SIG-M5 treated with dmso at 0.1 percent for 504 hours (cell line): ENCODE measurements at regions not wholly inside any gene's neighbourhood (a gene's known extent, or its start where the extent isn't known, plus 50 kb on each side); places are given as distances from the start of the nearest gene placed in this dataset.

Source experiments
- DNase-seq: peaks from one replicate; lab custom pipeline; 2025; ENCODE audit not compliant: unreplicated experiment; lab: John Stamatoyannopoulos, UW

DNA sequence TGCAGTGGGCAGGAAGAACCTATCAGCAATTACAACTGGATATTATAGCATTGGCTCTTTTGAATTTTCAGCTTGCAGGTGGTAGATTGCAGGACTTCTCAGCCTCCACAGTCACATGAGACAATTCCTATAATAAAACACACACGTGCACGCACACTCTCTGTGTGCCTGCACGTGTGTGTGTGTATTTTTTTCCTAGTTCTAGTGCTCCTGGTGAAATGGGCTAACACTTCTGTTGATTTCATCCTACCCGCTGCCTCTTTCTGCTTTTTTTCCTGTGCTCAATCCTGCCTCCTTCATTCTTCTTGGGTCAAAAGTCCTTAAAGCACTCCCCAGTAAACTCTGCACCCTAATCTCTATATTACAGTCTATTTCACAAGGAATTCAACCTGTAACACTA is 320.1 kb downstream of the OSTF1 start:
- DNase-seq: no peak

GRCh38 chr9:75410405-75410804 is 322.1 kb downstream of the OSTF1 start:
- DNase-seq: no peak

DNA sequence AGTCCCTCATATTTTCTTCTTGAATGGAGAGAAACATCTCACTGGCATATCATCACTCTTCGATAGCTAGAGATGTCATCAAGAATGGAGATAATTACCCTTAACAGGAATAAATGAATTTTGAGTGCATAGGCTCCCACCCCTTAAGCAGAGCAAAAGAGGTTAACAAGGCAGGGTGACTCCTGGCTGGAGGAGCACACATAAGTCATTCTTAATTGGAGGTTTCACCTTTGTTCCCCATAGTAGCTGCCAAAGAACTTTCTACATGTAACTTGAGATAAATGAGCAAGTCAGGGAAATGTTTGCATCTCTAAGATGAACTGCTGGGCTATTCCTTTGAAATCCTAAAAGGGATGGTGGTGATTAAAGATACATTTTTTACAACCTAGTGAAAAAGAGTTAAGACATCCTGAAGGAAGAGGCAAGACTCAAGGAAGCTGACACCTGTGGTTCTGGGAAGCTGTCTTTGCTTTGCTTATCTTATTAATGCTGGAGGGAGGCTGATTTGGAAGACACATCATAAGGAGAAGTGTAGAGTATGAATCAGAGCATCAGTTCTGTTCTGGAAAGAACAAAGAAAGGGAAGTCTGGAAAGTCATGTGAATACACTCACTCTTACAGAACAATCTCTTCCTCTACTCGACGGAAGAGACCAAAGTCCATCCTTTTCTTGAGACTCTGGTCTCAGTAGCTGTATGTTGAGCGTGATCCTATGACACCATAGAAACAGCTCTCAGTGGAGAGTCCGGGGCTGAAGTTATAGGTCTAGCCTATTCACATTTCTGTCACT is 326.3 kb downstream of the OSTF1 start:
- no peak for DNase-seq

DNA sequence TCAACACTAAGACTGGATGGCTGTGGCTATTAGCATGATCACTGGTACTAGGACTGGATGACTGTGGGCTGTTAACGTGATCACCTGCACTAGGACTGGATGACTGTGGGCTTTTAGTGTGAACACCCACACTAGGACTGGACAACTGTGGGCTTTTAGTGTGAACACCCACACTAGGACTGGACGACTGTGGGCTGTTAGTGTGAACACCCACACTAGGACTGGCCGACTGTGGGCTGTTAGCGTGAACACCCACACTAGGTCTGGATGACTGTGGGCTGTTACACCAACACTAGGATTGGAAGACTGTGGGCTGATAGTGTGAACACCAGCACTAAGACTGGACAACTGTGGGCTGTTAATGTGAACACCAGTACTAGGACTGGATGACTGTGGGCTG is 329.2 kb downstream of the OSTF1 start:
- DNase-seq: no peak

DNA sequence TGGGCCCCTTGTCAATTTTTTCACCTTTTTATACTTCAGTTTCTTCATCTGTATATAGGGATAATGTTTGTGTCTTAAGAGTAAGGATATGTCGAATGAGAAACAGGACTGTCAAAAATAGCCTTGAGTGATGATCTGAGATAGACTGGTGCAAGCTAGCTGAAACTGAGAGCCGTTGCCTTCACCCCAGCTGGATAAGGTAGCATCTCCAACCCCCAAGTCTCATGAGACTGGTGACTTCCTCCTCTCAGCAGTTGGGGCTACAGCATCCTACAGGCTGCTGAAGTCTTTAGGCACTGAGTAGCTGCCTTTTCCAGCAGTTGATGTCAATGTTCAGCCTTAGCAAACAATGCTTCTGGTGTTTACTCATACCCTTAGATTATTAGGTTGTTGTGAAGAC is 330.2 kb downstream of the OSTF1 start:
- no peak for DNase-seq

DNA sequence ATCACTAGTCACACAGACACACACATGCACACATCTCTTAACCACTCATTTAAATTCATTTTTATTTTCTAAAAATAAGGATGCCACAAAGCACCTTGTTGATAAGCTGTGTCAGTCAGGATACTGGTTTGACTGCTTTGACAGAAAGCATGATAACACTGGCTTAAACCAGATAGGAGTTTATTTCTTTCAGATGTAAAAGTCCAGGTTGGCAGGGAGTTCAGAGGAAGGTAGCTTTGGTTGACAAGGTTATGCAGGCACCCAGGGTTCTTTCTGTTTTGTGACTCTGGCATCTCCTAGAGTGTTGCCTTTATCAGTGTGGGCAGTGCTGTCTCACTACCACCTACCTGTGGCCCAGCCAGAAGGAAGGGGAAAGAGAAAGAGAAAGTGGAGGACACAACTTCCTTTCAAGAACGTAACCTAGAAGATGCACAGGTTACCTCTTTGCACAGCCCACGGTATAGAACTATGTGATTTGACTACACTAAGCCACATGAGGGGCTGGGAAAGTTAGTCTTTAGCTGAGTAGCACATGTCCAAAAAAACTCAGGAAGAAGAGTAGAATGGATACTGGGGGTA is 334.7 kb downstream of the OSTF1 start:
- no peak for DNase-seq

DNA sequence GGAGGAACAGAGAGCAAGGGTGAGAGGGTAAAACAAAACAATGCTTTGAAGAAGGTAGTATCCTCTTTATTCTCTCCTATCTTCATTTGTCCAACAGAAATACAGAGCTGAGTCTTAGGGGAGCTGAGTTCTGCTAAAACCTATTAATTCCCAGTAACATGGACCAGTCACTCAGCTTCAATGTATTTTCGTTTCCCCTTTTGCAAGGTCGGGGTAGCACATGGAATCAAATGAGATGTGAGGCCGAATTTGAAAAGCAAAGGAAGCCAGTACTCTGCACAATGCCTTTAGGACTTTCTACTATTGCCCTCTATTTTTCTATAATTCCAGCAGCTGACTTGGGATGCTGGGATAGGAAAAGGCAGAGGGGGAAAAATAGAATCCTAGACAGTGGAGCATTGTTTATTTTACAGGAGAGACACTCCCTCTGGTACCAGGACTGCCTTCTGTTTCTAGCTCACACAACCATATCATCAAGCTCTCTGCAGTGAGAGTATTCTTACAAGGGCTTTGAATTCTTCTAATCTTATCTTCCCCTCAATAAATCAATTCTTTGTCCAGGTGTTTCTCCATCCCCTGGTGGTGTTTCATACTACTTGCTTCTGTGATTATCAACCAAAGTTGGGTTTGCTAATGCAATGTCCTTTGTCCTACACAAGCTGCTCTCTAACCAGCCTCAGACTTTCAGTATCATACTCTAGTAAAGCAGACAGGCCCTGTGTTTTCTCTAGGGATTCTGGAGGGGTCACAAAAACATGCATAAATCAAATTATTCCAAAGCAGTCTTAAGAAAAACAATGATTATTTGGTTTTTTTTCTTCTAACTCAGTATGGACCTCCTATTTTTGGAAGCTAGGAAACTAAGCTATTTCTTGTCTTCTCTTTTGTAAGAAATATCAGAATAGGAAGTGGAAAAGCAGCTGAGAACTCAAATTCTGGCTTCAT is 341.5 kb downstream of the OSTF1 start:
- DNase-seq: peak; percentile 29

DNA sequence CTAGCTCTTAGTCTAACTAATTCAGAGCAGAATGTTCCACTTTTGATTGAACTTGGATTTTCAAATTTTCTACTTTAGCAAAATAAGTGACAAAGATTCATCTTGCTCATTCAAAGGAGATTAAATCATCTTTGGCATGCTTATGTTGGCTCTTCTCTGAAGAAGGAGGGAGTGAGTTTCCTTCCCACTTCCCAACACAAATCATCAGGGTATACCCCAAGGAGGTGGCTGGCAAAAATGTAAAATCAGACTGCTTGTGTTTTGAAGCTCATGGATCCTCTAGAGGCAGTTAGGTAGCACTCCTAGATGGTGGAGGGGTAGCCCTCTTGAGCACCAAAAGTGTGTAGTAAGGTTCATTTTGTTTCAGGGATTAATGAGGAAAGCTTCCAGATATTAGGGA is 343.1 kb downstream of the OSTF1 start:
- DNase-seq: no peak

DNA sequence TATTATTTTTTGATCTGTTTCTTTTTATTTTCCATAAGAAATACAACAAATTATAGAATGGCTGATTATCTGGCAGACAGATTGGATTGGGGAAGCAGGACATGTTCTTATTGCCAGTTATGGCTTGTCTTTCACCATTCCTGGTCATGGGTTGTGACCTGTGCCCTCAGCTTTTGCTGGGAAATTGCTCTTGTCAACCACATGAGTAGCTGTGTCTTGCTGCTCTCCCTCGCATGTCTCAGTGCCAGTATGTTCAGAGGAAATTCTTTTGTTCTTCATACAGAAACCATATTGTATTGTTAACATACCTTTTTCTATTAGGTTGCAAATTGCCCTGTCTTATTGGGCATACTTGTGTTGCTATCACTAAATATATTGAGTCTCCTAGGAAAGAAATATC is 344.1 kb downstream of the OSTF1 start:
- DNase-seq: no peak

DNA sequence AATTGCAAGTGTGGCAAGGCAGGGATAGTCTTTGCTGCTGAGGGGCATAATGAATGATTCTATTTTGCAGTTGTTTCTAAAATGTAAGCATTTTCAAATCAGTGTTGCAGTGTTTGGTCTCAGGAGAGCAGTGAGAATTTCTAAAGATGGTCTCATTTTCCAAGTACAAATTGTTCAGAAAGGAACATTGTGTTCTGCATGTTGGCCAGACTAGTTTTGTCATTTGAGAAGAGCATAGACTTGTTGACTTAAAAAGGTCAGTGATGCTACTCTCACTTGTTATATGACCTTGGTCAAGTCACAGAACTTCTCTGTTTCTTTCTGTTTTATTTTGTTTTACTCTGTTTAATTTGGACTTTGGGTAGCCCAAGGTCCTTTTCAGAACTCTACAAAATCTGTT is 344.6 kb downstream of the OSTF1 start:
- DNase-seq: no peak

DNA sequence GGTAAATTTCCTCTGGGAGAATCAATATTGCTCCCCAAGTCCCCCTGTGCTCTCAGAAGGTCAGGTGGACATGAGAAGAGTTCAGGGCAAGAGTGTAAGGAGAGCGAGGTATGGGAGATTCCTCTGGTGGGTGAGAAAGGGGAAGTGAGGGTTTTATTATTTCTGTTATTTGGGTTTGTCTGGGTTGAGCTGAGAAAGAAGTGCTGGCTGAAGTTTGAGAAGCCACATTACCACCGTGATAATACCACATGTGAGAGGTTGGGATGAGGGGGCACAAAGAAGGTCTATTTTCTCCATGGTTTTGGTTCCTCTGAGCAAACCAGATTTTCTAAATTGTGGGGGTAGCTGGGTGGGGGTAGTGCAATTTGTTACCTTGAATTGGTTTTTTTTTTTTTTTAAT is 350.4 kb downstream of the OSTF1 start:
- DNase-seq: no peak

DNA sequence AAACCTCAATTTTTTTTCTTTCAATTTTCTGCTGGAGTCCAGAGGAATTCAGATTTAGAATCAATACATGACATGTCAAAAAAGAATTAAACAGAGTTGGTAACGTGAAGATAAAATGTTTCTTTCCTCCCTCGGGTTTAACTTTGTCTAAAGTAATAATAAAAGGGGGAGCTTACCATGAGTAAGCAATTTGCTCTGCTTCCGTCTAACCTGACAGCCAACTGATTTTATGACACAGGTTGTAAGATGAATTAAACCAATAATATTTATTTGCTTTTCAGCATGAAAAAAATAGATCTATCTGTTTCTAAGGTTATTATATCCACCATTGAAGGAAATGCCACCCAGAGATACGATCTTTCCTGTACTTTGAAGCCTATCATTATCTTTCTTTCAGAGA is 352.6 kb downstream of the OSTF1 start:
- no peak for DNase-seq

GRCh38 chr9:75445144-75445543 is 356.8 kb downstream of the OSTF1 start:
- DNase-seq: no peak

- no peak for DNase-seq
Observed at GRCh38 chr9:75447281-75447680, 359.0 kb downstream of the OSTF1 start.

- no peak for DNase-seq
Observed at GRCh38 chr9:75448281-75448680, 360.0 kb downstream of the OSTF1 start.

GRCh38 chr9:75448955-75449354 is 360.6 kb downstream of the OSTF1 start:
- DNase-seq: no peak

GRCh38 chr9:75451045-75451444 is 362.7 kb downstream of the OSTF1 start:
- no peak for DNase-seq

GRCh38 chr9:75451505-75451904 is 363.2 kb downstream of the OSTF1 start:
- no peak for DNase-seq

GRCh38 chr9:75452512-75452911 is 364.2 kb downstream of the OSTF1 start:
- no peak for DNase-seq

DNA sequence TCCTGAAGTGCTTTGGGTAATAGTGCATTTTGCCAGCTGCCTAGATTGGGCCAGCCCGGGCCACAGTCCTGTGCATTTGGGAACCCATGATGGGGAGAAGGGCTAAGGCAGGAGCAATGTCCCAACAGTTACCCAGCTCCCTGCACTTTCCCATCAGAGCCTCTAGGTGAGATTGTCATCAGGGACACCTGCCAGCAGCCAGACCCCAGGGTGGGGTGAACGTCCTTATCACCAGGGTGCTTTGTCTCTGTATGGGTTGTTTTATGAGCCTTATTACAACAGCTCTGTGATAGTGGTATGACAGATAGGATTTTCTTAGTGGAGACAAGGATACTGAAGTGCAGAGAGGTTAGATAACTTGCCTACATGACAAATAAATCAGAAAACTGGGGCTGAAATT is 365.7 kb downstream of the OSTF1 start:
- no peak for DNase-seq

DNA sequence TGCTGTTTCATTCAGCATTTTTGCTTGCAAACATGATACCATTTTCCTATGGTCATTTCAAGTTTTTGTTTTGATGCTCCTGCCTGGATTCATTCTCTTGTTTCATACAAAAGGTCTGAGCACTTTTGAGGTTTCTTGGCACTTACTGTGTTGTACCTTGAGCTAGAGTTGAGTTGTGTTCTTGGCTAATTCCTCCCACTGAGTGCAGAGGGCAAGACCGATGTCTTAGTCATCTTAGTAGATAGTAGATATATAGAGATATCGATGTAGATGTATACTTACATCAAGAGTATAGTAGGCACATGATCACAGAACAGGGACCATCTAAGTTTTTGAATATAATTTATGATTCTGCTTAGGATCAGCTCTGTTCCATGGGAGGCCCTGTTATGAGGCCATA is 366.6 kb downstream of the OSTF1 start:
- no peak for DNase-seq

DNA sequence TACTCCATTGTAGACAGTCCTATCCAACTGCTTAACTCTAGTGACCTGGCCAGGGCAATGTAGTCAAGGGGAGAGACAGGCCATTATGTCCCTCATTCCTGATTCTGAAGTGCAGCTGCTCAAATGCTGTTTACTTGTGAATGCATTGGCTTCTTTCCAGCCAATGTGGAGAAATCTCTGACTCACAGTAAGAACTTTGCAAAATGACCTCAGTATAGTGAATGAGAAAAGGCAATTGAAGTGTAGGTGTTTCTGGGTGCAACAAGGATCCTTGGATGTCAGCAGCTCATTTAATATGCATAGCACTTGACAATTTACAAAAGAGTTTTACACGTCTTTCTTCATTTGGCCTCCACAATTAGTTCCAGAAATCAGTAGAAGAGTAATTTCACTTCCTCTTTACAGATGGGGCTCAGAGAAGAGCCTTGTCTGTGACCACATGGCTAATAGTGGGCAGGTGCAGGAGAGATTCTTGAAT is 367.2 kb downstream of the OSTF1 start:
- peak; percentile 18 for DNase-seq
